IMR-90 (cell line): ENCODE measurements at regions not wholly inside any gene's neighbourhood (a gene's known extent, or its start where the extent isn't known, plus 50 kb on each side); places are given as distances from the start of the nearest gene placed in this dataset.

Experiments used
- ATAC-seq: fragments of 200-7000 bp; cut with Tn5 transposase; 2 replicates; pipeline ENCODE4 v1.9.1; 2020; ENCODE audit warnings: low read depth, mild to moderate bottlenecking, moderate library complexity
- BruUV-seq: library from RNA; stranded (reverse); fragments of 400-500 nt; replicated peaks from 2 replicates; lab custom pipeline; 2021; lab: Mats Ljungman, UMichigan
- CTCF ChIA-PET: fragments of 300-600 bp; formaldehyde crosslinking; extraction: SDS; loops from one replicate; lab custom pipeline; 2021; ENCODE audit warnings: antibody characterized with exemption; lab: Yijun Ruan, JAX
- POLR2A ChIA-PET: fragments of 300-600 bp; sonication (Branson Sonifier 250); formaldehyde crosslinking; loops from one replicate; lab custom pipeline; 2022; ENCODE audit warnings: antibody characterized with exemption; ENCODE audit not compliant: unreplicated experiment; lab: Charles Lee
- DNase-seq: peaks from one replicate; pipeline ENCODE4 v3.0.0; 2013
- H2AFZ ChIP-seq: replicated peaks from 2 replicates; pipeline ENCODE3; 2013; ENCODE audit warnings: low read length, mild to moderate bottlenecking; ENCODE audit not compliant: poor library complexity
- H2AK5ac ChIP-seq: 2 replicates; pipeline ENCODE4 v1.6.1; 2013; ENCODE audit warnings: low read depth, low read length, inconsistent platforms
- H2AK9ac ChIP-seq: replicated peaks from 2 replicates; pipeline ENCODE3; 2013; ENCODE audit warnings: mild to moderate bottlenecking, low read depth, low read length, moderate library complexity; ENCODE audit not compliant: poor library complexity
- H2BK120ac ChIP-seq: 2 replicates; pipeline ENCODE4 v1.6.1; 2013; ENCODE audit warnings: low read depth, low read length, inconsistent platforms
- H2BK15ac ChIP-seq: 3 replicates; pipeline ENCODE4 v1.6.1; 2013; ENCODE audit warnings: low read depth, low read length, inconsistent platforms
- H2BK20ac ChIP-seq: 2 replicates; pipeline ENCODE4 v1.6.1; 2013; ENCODE audit warnings: low read depth, mild to moderate bottlenecking, inconsistent platforms, low read length, moderate library complexity
- H2BK5ac ChIP-seq: 2 replicates; pipeline ENCODE4 v1.6.1; 2013; ENCODE audit warnings: mild to moderate bottlenecking, low read depth, low read length, inconsistent platforms; ENCODE audit not compliant: poor library complexity, severe bottlenecking
- H3K14ac ChIP-seq: replicated peaks from 2 replicates; pipeline ENCODE4 v1.6.1; 2013; ENCODE audit warnings: low read depth, low read length, inconsistent platforms
- H3K18ac ChIP-seq: 2 replicates; pipeline ENCODE4 v1.6.1; 2013; ENCODE audit warnings: low read depth, low read length, control low read depth
- H3K23ac ChIP-seq: 2 replicates; pipeline ENCODE4 v1.6.1; 2013; ENCODE audit warnings: low read depth, low read length, inconsistent platforms
- H3K27ac ChIP-seq: 2 replicates; pipeline ENCODE4 v1.5.1; 2013; ENCODE audit warnings: mild to moderate bottlenecking, control low read depth, low read length; ENCODE audit not compliant: insufficient read depth
- H3K27me3 ChIP-seq: 2 replicates; pipeline ENCODE4 v1.6.1; 2013; ENCODE audit warnings: low read length; ENCODE audit not compliant: control insufficient read depth, insufficient read depth
- H3K36me3 ChIP-seq: 2 replicates; pipeline ENCODE4 v1.6.1; 2013; ENCODE audit warnings: low read length, mixed read lengths; ENCODE audit not compliant: control insufficient read depth, insufficient read depth
- H3K4ac ChIP-seq: 2 replicates; pipeline ENCODE4 v1.6.1; 2013; ENCODE audit warnings: low read depth, low read length, inconsistent platforms
- H3K4me1 ChIP-seq: 2 replicates; pipeline ENCODE4 v1.6.1; 2013; ENCODE audit warnings: low read length, mixed read lengths; ENCODE audit not compliant: control insufficient read depth, insufficient read depth
- H3K4me2 ChIP-seq: 2 replicates; pipeline ENCODE4 v1.6.1; 2013; ENCODE audit warnings: low read depth, mild to moderate bottlenecking, control low read depth, low read length, moderate library complexity
- H3K4me3 ChIP-seq: 2 replicates; pipeline ENCODE4 v1.5.1; 2013; ENCODE audit warnings: low read depth, mild to moderate bottlenecking, control low read depth, low read length, moderate library complexity; ENCODE audit not compliant: insufficient read depth
- H3K56ac ChIP-seq: 2 replicates; pipeline ENCODE4 v1.6.1; 2013; ENCODE audit warnings: low read length, inconsistent platforms; ENCODE audit not compliant: insufficient read depth; ENCODE audit errors: extremely low read depth
- H3K79me1 ChIP-seq, 2 experiments: 2 replicates each; pipeline ENCODE4 v1.6.1; 2013; ENCODE audit warnings: low read length in 2 of 2, inconsistent platforms in 1 of 2, low read depth in 1 of 2
- H3K9ac ChIP-seq: 2 replicates; pipeline ENCODE4 v1.6.1; 2013; ENCODE audit warnings: low read depth, low read length, control low read depth
- H3K9me1 ChIP-seq: 2 replicates; pipeline ENCODE4 v1.6.1; 2013; ENCODE audit warnings: low read length, inconsistent platforms; ENCODE audit not compliant: insufficient read depth
- H3K9me3 ChIP-seq: 2 replicates; pipeline ENCODE4 v1.6.1; 2013; ENCODE audit warnings: low read length; ENCODE audit not compliant: control insufficient read depth, insufficient read depth
- H4K20me1 ChIP-seq: 2 replicates; pipeline ENCODE4 v1.6.1; 2013; ENCODE audit warnings: low read length, inconsistent platforms; ENCODE audit not compliant: insufficient read depth
- H4K5ac ChIP-seq: 2 replicates; pipeline ENCODE4 v1.6.1; 2013; ENCODE audit warnings: mild to moderate bottlenecking, low read depth, low read length, control low read depth
- H4K8ac ChIP-seq, 2 experiments: 2 replicates each; pipeline ENCODE4 v1.6.1; 2013; ENCODE audit warnings: low read depth in 2 of 2, low read length in 2 of 2, control low read depth in 1 of 2, inconsistent platforms in 1 of 2
- H4K91ac ChIP-seq: 2 replicates; pipeline ENCODE4 v1.6.1; 2013; ENCODE audit warnings: low read depth, low read length, inconsistent platforms; ENCODE audit not compliant: insufficient read depth
- BHLHE40 ChIP-seq: fragments of 150-350 bp; IDR thresholded peaks from 2 replicates; pipeline ENCODE4 v1.6.1; 2016; ENCODE audit warnings: mild to moderate bottlenecking, low read depth, low read length
- CEBPB ChIP-seq: IDR thresholded peaks from 2 replicates; pipeline ENCODE4 v1.6.1; 2012; ENCODE audit warnings: low read depth, low read length, improper control_type of control experiment
- CHD1 ChIP-seq: IDR thresholded peaks from 2 replicates; pipeline ENCODE4 v1.6.1; 2012; ENCODE audit warnings: low read depth, low read length, improper control_type of control experiment
- ELK1 ChIP-seq: fragments of 150-350 bp; IDR thresholded peaks from 2 replicates; pipeline ENCODE4 v1.6.1; 2016; ENCODE audit warnings: low read depth, mild to moderate bottlenecking, low read length, moderate library complexity, borderline replicate concordance
- FOS ChIP-seq: fragments of 150-350 bp; IDR thresholded peaks from 2 replicates; pipeline ENCODE4 v1.6.1; 2016; ENCODE audit warnings: low read depth, low read length
- MXI1 ChIP-seq: IDR thresholded peaks from 2 replicates; pipeline ENCODE4 v1.6.1; 2012; ENCODE audit warnings: low read depth, mild to moderate bottlenecking, low read length, moderate library complexity, borderline replicate concordance
- NFE2L2 ChIP-seq: fragments of 150-350 bp; IDR thresholded peaks from 2 replicates; pipeline ENCODE4 v1.6.1; 2016; ENCODE audit warnings: low read depth, mild to moderate bottlenecking, low read length
- POLR2A ChIP-seq: IDR thresholded peaks from 2 replicates; pipeline ENCODE4 v1.6.1; 2012; ENCODE audit warnings: mild to moderate bottlenecking, low read depth, low read length
- RCOR1 ChIP-seq: IDR thresholded peaks from 2 replicates; pipeline ENCODE4 v1.6.1; 2012; ENCODE audit warnings: mild to moderate bottlenecking, low read length, improper control_type of control experiment; ENCODE audit not compliant: insufficient replicate concordance
- RFX5 ChIP-seq: IDR thresholded peaks from 2 replicates; pipeline ENCODE4 v1.8.0; 2012; ENCODE audit warnings: low read depth, mild to moderate bottlenecking, low read length, moderate library complexity
- SMC3 ChIP-seq: fragments of 150-350 bp; IDR thresholded peaks from 2 replicates; pipeline ENCODE4 v1.6.1; 2016; ENCODE audit warnings: low read depth, mild to moderate bottlenecking, antibody characterized with exemption, low read length, moderate library complexity
- USF2 ChIP-seq: fragments of 150-350 bp; IDR thresholded peaks from 2 replicates; pipeline ENCODE4 v1.6.1; 2017; ENCODE audit warnings: mild to moderate bottlenecking, antibody characterized with exemption, low read length, low read depth
- WGBS, 2 experiments: methylation state at CpG; one replicate each; pipeline versions ENCODE4 v1.1.5 to v1.1.7; 2013; ENCODE audit warnings: missing lambda C conversion rate in 2 of 2; ENCODE audit not compliant: insufficient read length in 1 of 2; ENCODE audit errors: extremely low coverage in 2 of 2; 5-methylcytosine and 5-hydroxymethylcytosine counted together
- dilution Hi-C: fragments of 300-500 bp; cut with HindIII; formaldehyde crosslinking; loops from one replicate; pipeline ENCODE4 v1.14.3; 2018; ENCODE audit warnings: low sequenced_read_pairs; ENCODE audit not compliant: unreplicated experiment
- in situ Hi-C: fragments of 300-500 bp; cut with MboI; formaldehyde crosslinking; loops from 3 replicates; pipeline ENCODE4 v1.14.3; 2019; ENCODE audit warnings: low sequenced_read_pairs, inconsistent platforms, mixed read lengths
- intact Hi-C: fragments of 100-400 bp; cut with micrococcal nuclease; formaldehyde crosslinking; loops from 2 replicates; pipeline ENCODE4 v1.10.0; 2022

DNA sequence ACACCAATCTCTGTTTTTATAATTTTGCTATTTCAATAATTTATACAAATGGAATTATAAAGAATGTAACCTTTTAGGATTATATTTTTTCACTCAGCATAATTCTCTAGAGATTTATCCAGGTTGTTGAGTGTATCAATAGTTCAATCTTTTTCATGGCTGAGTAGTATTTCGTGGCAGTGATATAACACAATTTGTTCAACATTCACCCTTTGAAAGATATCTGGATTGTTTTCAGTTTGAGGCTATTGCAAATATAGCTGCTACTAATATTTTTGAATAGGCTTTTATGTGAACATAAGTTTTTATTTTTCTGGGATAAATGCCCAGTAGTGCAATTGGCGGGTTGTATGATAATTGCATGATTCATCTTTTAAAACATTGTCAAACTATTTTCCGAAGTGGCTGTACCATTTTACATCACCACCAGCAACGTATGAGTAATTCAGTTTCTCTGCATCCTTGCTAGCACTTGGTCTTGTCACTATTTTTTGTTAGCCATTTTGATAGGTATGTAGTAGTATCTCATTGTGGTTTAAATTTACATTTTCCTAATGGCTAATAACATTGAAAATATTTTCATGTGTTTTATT lies 55.6 kb upstream of the ABCD3 start:
- no peak overlapping the region for H4K8ac ChIP-seq
- no peak overlapping the region for H3K14ac ChIP-seq
- H2AK9ac ChIP-seq = no peak overlapping the region
- H3K27ac ChIP-seq = no peak overlapping the region
- H3K79me1 ChIP-seq = no peaks in the 10 kb centered on the region
- H2BK15ac ChIP-seq = no peak overlapping the region
- no peak overlapping the region for H3K4me2 ChIP-seq
- no peaks in the 10 kb centered on the region for H3K36me3 ChIP-seq
- H2AFZ ChIP-seq = no peak overlapping the region
- H2BK20ac ChIP-seq = no peak overlapping the region
- no peak for ATAC-seq
- BruUV-seq = no TSS peak
- no peak overlapping the region for H3K18ac ChIP-seq
- no peaks in the 10 kb centered on the region for H3K9me1 ChIP-seq
- POLR2A ChIA-PET = no interaction called here
- H3K4ac ChIP-seq = no peak overlapping the region
- TF ChIP-seq FOS = no peak
- TF ChIP-seq CHD1 = no peak
- TF ChIP-seq POLR2A = no peak
- TF ChIP-seq RFX5 = no peak
- no peak for TF ChIP-seq BHLHE40
- no peak for TF ChIP-seq MXI1
- no peak for TF ChIP-seq ELK1
- no peak for TF ChIP-seq CEBPB
- no peak for TF ChIP-seq USF2
- TF ChIP-seq SMC3 = no peak
- TF ChIP-seq RCOR1 = no peak
- no peak for TF ChIP-seq NFE2L2
- CTCF ChIA-PET = no interaction called here
- H3K9ac ChIP-seq = no peak overlapping the region
- H3K9me3 ChIP-seq = no peaks in the 10 kb centered on the region
- no peak overlapping the region for H4K5ac ChIP-seq
- H3K23ac ChIP-seq = no peak overlapping the region
- H4K91ac ChIP-seq = no peak overlapping the region
- no peak overlapping the region for H3K4me3 ChIP-seq
- WGBS, 2 experiments = no CpG with 5 or more reads among the region's 4 CpGs
- in situ Hi-C loops (no loop called here), dilution Hi-C loops (no loop called here), intact Hi-C loops (no loop called here)
- H2AK5ac ChIP-seq = no peak overlapping the region
- peak; percentile 24 for DNase-seq
- no peak overlapping the region for H2BK120ac ChIP-seq
- H2BK5ac ChIP-seq = no peak overlapping the region
- no peak overlapping the region for H3K56ac ChIP-seq
- peaks cover 10% of the 10 kb centered on the region for H3K27me3 ChIP-seq
- no peaks in the 10 kb centered on the region for H4K20me1 ChIP-seq
- no peaks in the 10 kb centered on the region for H3K4me1 ChIP-seq
